Endothelial cell of umbilical vein (primary cell): ENCODE measurements at regions not wholly inside any gene's neighbourhood (a gene's known extent, or its start where the extent isn't known, plus 50 kb on each side); places are given as distances from the start of the nearest gene placed in this dataset.
"Not testable (repeated sequence)": the region's sequence is repeated elsewhere in the genome, so short reads cannot be mapped to it uniquely, and the experiment has no call there.

ENCODE experiments used
- BruUV-seq: library from RNA; stranded (reverse); fragments of 400-500 nt; replicated peaks from 2 replicates; lab custom pipeline; 2021; lab: Mats Ljungman, UMichigan
- CTCF ChIA-PET: fragments of 300-600, 350-600 bp; sonication (Branson Sonifier 250); formaldehyde crosslinking; loops from one replicate; lab custom pipeline; 2021; ENCODE audit warnings: antibody characterized with exemption, inconsistent platforms; lab: Charles Lee
- POLR2A ChIA-PET: fragments of 300-600, 350-600 bp; sonication (Branson Sonifier 250); formaldehyde crosslinking; loops from one replicate; lab custom pipeline; 2021; ENCODE audit warnings: antibody characterized with exemption, inconsistent platforms; lab: Charles Lee
- DNase-seq: peaks from one replicate; pipeline ENCODE4 v3.0.0-alpha.2; 2011; ENCODE audit warnings: low read depth, low spot score
- FAIRE-seq: peaks from 2 replicates; lab custom pipeline; 2011; peaks lifted over from hg19 to GRCh38; lab: Jason Lieb, UNC
- H2AFZ ChIP-seq: 2 replicates; pipeline ENCODE4 v1.6.0; 2012; ENCODE audit warnings: low read depth, low read length, control low read depth, inconsistent platforms
- H3K27ac ChIP-seq: 2 replicates; pipeline ENCODE4 v1.5.1; 2011; ENCODE audit warnings: low read depth, mild to moderate bottlenecking, control low read depth, low read length, moderate library complexity; ENCODE audit not compliant: insufficient read depth
- H3K27me3 ChIP-seq, 2 experiments: 2 replicates each; pipeline versions ENCODE4 v1.6.0 to v1.6.1; 2011; ENCODE audit warnings: low read length in 2 of 2, mixed read lengths in 1 of 2; ENCODE audit not compliant: control insufficient read depth in 2 of 2, insufficient read depth in 2 of 2
- H3K36me3 ChIP-seq, 2 experiments: 2 replicates in 1 of 2; 3 replicates in 1 of 2; pipeline ENCODE4 v1.5.1; 2011; ENCODE audit warnings: low read length in 2 of 2, mild to moderate bottlenecking in 1 of 2, moderate library complexity in 1 of 2; ENCODE audit not compliant: control insufficient read depth in 2 of 2, insufficient read depth in 2 of 2; ENCODE audit errors: extremely low read depth in 1 of 2
- H3K4me1 ChIP-seq: 3 replicates; pipeline ENCODE4 v1.5.1; 2011; ENCODE audit warnings: mild to moderate bottlenecking, low read length; ENCODE audit not compliant: control insufficient read depth, insufficient read depth; ENCODE audit errors: extremely low read depth
- H3K4me2 ChIP-seq: 2 replicates; pipeline ENCODE4 v1.6.1; 2011; ENCODE audit warnings: low read length, control low read depth, mixed read lengths; ENCODE audit not compliant: insufficient read depth
- H3K4me3 ChIP-seq, 3 experiments: fragments of 200-600 bp in 1 of 3; sonication (generic), shearing (Covaris generic) in 1 of 3; replicated peaks in 1 of 3; 2 replicates each; pipeline ENCODE4 v1.5.1; 2011 to 2016; ENCODE audit warnings: control low read depth in 3 of 3, low read length in 3 of 3, mild to moderate bottlenecking in 2 of 3, inconsistent platforms in 1 of 3, low read depth in 1 of 3, moderate library complexity in 1 of 3; ENCODE audit not compliant: insufficient read depth in 1 of 3
- H3K79me2 ChIP-seq: 2 replicates; pipeline ENCODE4 v1.6.0; 2012; ENCODE audit warnings: low read length, inconsistent platforms; ENCODE audit not compliant: control insufficient read depth, insufficient read depth
- H3K9ac ChIP-seq: replicated peaks from 2 replicates; pipeline ENCODE3; 2011; ENCODE audit warnings: low read length, control low read depth; ENCODE audit not compliant: insufficient read depth; ENCODE audit errors: extremely low read depth
- H3K9me1 ChIP-seq: replicated peaks from 3 replicates; pipeline ENCODE4 v1.6.0; 2011; ENCODE audit warnings: mild to moderate bottlenecking, low read length; ENCODE audit not compliant: control insufficient read depth, insufficient read depth; ENCODE audit errors: extremely low read depth
- H3K9me3 ChIP-seq: replicated peaks from 2 replicates; pipeline ENCODE4 v1.5.1; 2012; ENCODE audit warnings: low read length, inconsistent platforms; ENCODE audit not compliant: control insufficient read depth, insufficient read depth
- H4K20me1 ChIP-seq: replicated peaks from 2 replicates; pipeline ENCODE3; 2011; ENCODE audit warnings: mild to moderate bottlenecking, low read length; ENCODE audit not compliant: control insufficient read depth, insufficient read depth; ENCODE audit errors: extremely low read depth
- dilution Hi-C: fragments of 300-500 bp; cut with MboI; formaldehyde crosslinking; loops from one replicate; pipeline ENCODE4 v1.15.0; 2019; ENCODE audit warnings: low sequenced_read_pairs; ENCODE audit not compliant: extremely low pct_ligation_motif_present
- intact Hi-C: fragments of 100-400 bp; cut with micrococcal nuclease; formaldehyde crosslinking; loops from one replicate; pipeline ENCODE4 v1.10.0; 2022

GRCh38 chr4:49181088-49181487 lies 195.0 kb downstream of the CWH43 start:
- H3K27me3 ChIP-seq, intact Hi-C loops, H2AFZ ChIP-seq, H3K36me3 ChIP-seq, dilution Hi-C loops, H3K4me2 ChIP-seq, POLR2A ChIA-PET, H3K79me2 ChIP-seq, H3K4me1 ChIP-seq, H4K20me1 ChIP-seq, H3K9me3 ChIP-seq, H3K9ac ChIP-seq, H3K4me3 ChIP-seq, DNase-seq, BruUV-seq, CTCF ChIA-PET, H3K27ac ChIP-seq, FAIRE-seq, H3K9me1 ChIP-seq: not testable (repeated sequence)

GRCh38 chr4:49211396-49212194 lies 225.5 kb downstream of the CWH43 start:
- H3K4me1 ChIP-seq, H3K79me2 ChIP-seq, H3K36me3 ChIP-seq, BruUV-seq, H2AFZ ChIP-seq, CTCF ChIA-PET, DNase-seq, H3K4me2 ChIP-seq, H3K9ac ChIP-seq, H4K20me1 ChIP-seq, H3K4me3 ChIP-seq, H3K27ac ChIP-seq, H3K9me1 ChIP-seq, intact Hi-C loops, H3K27me3 ChIP-seq, H3K9me3 ChIP-seq, FAIRE-seq, dilution Hi-C loops, POLR2A ChIA-PET: not testable (repeated sequence)

GRCh38 chr4:49213250-49213649 lies 227.2 kb downstream of the CWH43 start:
- H3K27ac ChIP-seq, FAIRE-seq, H3K4me1 ChIP-seq, H3K9ac ChIP-seq, DNase-seq, H3K4me3 ChIP-seq, dilution Hi-C loops, H3K36me3 ChIP-seq, H4K20me1 ChIP-seq, BruUV-seq, H3K27me3 ChIP-seq, H3K79me2 ChIP-seq, H3K9me3 ChIP-seq, H3K9me1 ChIP-seq, intact Hi-C loops, CTCF ChIA-PET, H2AFZ ChIP-seq, H3K4me2 ChIP-seq, POLR2A ChIA-PET: not testable (repeated sequence)

GRCh38 chr4:49213750-49214149 lies 227.7 kb downstream of the CWH43 start:
- CTCF ChIA-PET, FAIRE-seq, intact Hi-C loops, H3K9ac ChIP-seq, H3K27me3 ChIP-seq, DNase-seq, H4K20me1 ChIP-seq, H3K9me3 ChIP-seq, H2AFZ ChIP-seq, H3K36me3 ChIP-seq, H3K4me1 ChIP-seq, H3K27ac ChIP-seq, H3K4me2 ChIP-seq, H3K79me2 ChIP-seq, H3K4me3 ChIP-seq, POLR2A ChIA-PET, H3K9me1 ChIP-seq, BruUV-seq, dilution Hi-C loops: not testable (repeated sequence)
